ENCODE measurements at regions not wholly inside any gene's neighbourhood (a gene's known extent, or its start where the extent isn't known, plus 50 kb on each side); places are given as distances from the start of the nearest gene placed in this dataset.
A peak's percentile ranks its signal among the peaks of the same experiment; 100 is the strongest.

DNA sequence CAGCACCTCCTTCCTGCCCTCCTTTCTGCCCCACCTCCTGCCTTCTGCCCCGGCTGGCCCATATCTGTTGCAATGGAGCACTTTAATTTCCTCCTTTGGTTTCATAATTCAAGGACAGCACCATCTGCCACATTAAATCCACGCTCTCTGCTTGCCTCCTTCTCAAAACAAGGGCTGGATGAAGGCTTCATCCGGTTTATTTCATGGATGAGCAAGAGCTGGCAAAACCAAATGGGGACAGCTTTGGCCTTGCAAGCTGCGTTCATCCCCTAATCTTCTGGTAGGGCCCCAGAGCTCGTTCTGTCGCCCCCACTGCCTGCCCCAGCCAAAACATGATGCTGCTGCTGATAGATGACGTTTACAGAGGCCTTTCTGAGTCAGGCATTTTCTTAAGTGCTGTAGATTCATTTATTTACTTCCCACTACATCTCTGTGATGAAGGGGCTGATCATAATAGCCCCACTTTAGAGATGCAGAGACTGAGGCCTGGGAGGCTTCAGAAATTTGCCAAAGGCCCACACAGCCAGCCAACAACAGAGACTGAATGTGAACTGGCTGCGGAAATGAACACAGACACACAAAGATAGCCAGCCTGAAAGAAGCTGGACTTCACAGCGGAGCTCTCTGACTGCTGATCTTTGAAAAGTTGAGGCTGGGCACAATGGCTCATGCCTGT is 115.6 kb upstream of the CPEB4 start:
- Histone ChIP-seq H3K9me3 (ENCODE audit: control insufficient read depth, low read depth, low read length) (peaks cover 3% of the 10 kb centered on the region), H3K4me1 (ENCODE audit: control insufficient read depth, insufficient read depth, low read length) (peaks cover 21% of the 10 kb centered on the region), H3K27ac (ENCODE audit: low read length) (peak overlapping the region; percentile 85), H3K27me3 (ENCODE audit: control insufficient read depth, insufficient read depth, low read length) (no peaks in the 10 kb centered on the region), H3K36me3 (ENCODE audit: control insufficient read depth, insufficient read depth, low read length) (no peaks in the 10 kb centered on the region), H3K4me3 (ENCODE audit: low read length) (no peak overlapping the region)
- 40% methylated on average over 1 of the region's 9 CpGs for WGBS (ENCODE audit: insufficient coverage, low lambda C conversion rate)
- no peak for DNase-seq

- Histone ChIP-seq H3K27me3 (ENCODE audit: control insufficient read depth, insufficient read depth, low read length) (no peaks in the 10 kb centered on the region), H3K4me1 (ENCODE audit: control insufficient read depth, insufficient read depth, low read length) (peaks cover 32% of the 10 kb centered on the region), H3K4me3 (ENCODE audit: low read length) (no peak overlapping the region), H3K36me3 (ENCODE audit: control insufficient read depth, insufficient read depth, low read length) (no peaks in the 10 kb centered on the region), H3K9me3 (ENCODE audit: control insufficient read depth, low read depth, low read length) (peaks cover 3% of the 10 kb centered on the region), H3K27ac (ENCODE audit: low read length) (no peak overlapping the region)
- WGBS (ENCODE audit: insufficient coverage, low lambda C conversion rate): no CpG with 5 or more reads among the region's 4 CpGs
- no peak for DNase-seq
These were observed 113.8 kb upstream of the CPEB4 start for GRCh38 chr5:173774271-173774761.

GRCh38 chr5:173775261-173776197 is 112.6 kb upstream of the CPEB4 start:
- no peak overlapping the region for H3K27ac ChIP-seq (ENCODE audit: low read length)
- no peaks in the 10 kb centered on the region for H3K27me3 ChIP-seq (ENCODE audit: control insufficient read depth, insufficient read depth, low read length)
- no peaks in the 10 kb centered on the region for H3K36me3 ChIP-seq (ENCODE audit: control insufficient read depth, insufficient read depth, low read length)
- no peak overlapping the region for H3K4me3 ChIP-seq (ENCODE audit: low read length)
- peaks cover 2% of the 10 kb centered on the region for H3K9me3 ChIP-seq (ENCODE audit: control insufficient read depth, low read depth, low read length)
- no peak for DNase-seq
- peaks cover 32% of the 10 kb centered on the region for H3K4me1 ChIP-seq (ENCODE audit: control insufficient read depth, insufficient read depth, low read length)
- WGBS (ENCODE audit: insufficient coverage, low lambda C conversion rate): no CpG with 5 or more reads among the region's 12 CpGs

DNA sequence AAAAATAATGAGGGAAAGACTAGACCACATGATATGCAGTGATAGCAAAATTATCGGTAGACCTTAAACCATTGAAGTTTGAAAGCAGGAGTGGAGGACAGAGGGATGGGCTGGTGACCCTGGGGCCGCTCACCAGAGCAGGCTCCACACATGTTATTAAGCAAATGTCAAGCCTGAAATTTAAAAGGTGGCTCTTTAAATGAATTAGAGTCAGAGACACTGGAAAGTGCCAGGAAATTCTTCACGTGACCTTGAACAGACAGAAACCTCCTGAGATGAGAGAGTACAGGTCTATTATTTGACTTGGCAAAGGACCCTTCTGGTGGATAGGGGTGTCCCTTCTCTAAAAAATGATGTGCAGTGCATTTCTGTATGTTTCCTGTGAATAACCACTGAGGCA is 111.0 kb upstream of the CPEB4 start:
- WGBS (ENCODE audit: insufficient coverage, low lambda C conversion rate): no CpG with 5 or more reads among the region's 3 CpGs
- no peaks in the 10 kb centered on the region for H3K27me3 ChIP-seq (ENCODE audit: control insufficient read depth, insufficient read depth, low read length)
- H3K4me3 ChIP-seq (ENCODE audit: low read length): no peak overlapping the region
- no peaks in the 10 kb centered on the region for H3K9me3 ChIP-seq (ENCODE audit: control insufficient read depth, low read depth, low read length)
- no peak for DNase-seq
- no peaks in the 10 kb centered on the region for H3K36me3 ChIP-seq (ENCODE audit: control insufficient read depth, insufficient read depth, low read length)
- H3K27ac ChIP-seq (ENCODE audit: low read length): no peak overlapping the region
- peaks cover 16% of the 10 kb centered on the region for H3K4me1 ChIP-seq (ENCODE audit: control insufficient read depth, insufficient read depth, low read length)

DNA sequence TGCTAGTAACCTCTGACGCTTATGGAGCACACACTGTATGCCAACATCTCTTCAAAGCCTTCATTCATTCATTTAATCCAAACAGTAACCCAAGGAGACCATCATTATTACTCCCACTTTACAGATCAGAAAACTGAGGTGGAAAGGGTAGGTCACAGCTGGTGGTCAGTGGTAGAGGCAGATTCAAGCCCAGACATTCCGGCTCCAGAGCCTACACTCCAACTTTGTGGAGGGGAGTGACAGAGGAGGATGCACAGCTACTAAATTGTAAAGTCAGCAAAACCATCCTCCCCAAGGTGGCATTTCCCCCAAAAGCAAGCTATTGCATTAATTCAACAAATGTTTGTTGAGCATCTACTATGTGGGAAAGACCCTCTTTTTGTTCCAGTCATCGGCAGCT is 110.5 kb upstream of the CPEB4 start:
- Histone ChIP-seq H3K27ac (ENCODE audit: low read length) (peak overlapping the region; percentile 65), H3K4me1 (ENCODE audit: control insufficient read depth, insufficient read depth, low read length) (peaks cover 12% of the 10 kb centered on the region), H3K36me3 (ENCODE audit: control insufficient read depth, insufficient read depth, low read length) (no peaks in the 10 kb centered on the region), H3K4me3 (ENCODE audit: low read length) (no peak overlapping the region), H3K9me3 (ENCODE audit: control insufficient read depth, low read depth, low read length) (no peaks in the 10 kb centered on the region), H3K27me3 (ENCODE audit: control insufficient read depth, insufficient read depth, low read length) (no peaks in the 10 kb centered on the region)
- WGBS (ENCODE audit: insufficient coverage, low lambda C conversion rate): no CpG with 5 or more reads among the region's 3 CpGs
- DNase-seq: no peak

DNA sequence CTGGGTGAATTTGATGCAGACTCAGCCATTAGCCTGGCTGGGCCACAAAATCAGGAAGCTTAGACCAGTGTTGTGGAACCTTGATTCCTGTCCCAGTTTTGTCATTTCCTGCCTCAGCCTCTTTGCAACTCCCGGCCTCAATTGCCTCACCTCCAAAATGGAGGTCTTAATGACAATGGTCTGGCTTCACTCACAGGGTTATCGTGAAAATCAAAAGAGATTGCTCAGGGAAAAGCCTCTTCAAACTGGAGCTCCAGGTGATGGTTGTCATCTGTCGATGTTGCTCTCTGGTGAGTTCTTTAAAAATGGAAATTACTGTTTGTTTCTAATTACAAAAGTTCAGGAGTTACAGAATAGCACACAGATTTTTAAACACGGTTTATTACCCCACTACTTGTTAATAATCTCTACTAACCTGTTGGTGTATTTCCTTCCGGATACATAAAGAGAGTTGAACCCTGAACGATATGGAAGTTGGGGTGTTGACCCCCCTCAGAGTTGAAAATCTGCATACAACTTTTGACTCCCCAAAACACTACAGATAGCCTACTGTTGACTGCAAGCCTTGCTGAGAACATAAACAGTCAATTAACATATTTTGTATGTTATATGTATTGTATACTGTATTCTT is 109.9 kb upstream of the CPEB4 start:
- DNase-seq: no peak
- H3K36me3 ChIP-seq (ENCODE audit: control insufficient read depth, insufficient read depth, low read length): no peaks in the 10 kb centered on the region
- no peaks in the 10 kb centered on the region for H3K9me3 ChIP-seq (ENCODE audit: control insufficient read depth, low read depth, low read length)
- no peak overlapping the region for H3K4me3 ChIP-seq (ENCODE audit: low read length)
- peak overlapping the region; percentile 65 for H3K27ac ChIP-seq (ENCODE audit: low read length)
- H3K27me3 ChIP-seq (ENCODE audit: control insufficient read depth, insufficient read depth, low read length): no peaks in the 10 kb centered on the region
- 73% methylated on average over 2 of the region's 6 CpGs for WGBS (ENCODE audit: insufficient coverage, low lambda C conversion rate)
- peaks cover 12% of the 10 kb centered on the region for H3K4me1 ChIP-seq (ENCODE audit: control insufficient read depth, insufficient read depth, low read length)

DNA sequence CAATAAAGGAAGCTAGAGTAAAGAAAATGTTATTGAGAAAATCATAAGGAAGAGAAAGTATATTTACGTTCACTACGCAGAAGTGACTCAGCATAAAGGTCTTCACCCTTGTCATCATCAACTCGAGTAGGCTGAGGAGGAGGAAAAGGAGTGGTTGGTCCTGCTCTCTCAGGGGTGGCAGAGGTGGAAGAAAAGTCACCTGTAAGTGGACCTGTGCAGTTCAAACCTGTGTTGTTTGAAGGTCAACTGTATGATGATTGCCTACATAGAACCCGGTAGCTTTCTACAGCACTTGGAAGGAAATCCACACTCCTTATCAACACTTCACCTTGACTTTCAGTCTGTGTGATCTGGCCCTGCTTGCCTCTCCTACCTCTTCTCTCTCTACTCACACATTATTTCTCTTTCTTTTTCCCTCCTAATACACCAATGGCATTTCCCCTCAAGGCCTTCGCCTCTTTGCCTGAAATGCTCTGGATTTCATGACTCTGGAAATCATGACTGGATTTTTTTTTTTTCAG is 109.3 kb upstream of the CPEB4 start:
- 86% methylated on average over 1 of the region's 5 CpGs for WGBS (ENCODE audit: insufficient coverage, low lambda C conversion rate)
- H3K4me3 ChIP-seq (ENCODE audit: low read length): no peak overlapping the region
- H3K27ac ChIP-seq (ENCODE audit: low read length): peak overlapping the region; percentile 65
- H3K36me3 ChIP-seq (ENCODE audit: control insufficient read depth, insufficient read depth, low read length): no peaks in the 10 kb centered on the region
- DNase-seq: peak; percentile 62 to 85
- H3K27me3 ChIP-seq (ENCODE audit: control insufficient read depth, insufficient read depth, low read length): no peaks in the 10 kb centered on the region
- no peaks in the 10 kb centered on the region for H3K9me3 ChIP-seq (ENCODE audit: control insufficient read depth, low read depth, low read length)
- H3K4me1 ChIP-seq (ENCODE audit: control insufficient read depth, insufficient read depth, low read length): peaks cover 12% of the 10 kb centered on the region

DNA sequence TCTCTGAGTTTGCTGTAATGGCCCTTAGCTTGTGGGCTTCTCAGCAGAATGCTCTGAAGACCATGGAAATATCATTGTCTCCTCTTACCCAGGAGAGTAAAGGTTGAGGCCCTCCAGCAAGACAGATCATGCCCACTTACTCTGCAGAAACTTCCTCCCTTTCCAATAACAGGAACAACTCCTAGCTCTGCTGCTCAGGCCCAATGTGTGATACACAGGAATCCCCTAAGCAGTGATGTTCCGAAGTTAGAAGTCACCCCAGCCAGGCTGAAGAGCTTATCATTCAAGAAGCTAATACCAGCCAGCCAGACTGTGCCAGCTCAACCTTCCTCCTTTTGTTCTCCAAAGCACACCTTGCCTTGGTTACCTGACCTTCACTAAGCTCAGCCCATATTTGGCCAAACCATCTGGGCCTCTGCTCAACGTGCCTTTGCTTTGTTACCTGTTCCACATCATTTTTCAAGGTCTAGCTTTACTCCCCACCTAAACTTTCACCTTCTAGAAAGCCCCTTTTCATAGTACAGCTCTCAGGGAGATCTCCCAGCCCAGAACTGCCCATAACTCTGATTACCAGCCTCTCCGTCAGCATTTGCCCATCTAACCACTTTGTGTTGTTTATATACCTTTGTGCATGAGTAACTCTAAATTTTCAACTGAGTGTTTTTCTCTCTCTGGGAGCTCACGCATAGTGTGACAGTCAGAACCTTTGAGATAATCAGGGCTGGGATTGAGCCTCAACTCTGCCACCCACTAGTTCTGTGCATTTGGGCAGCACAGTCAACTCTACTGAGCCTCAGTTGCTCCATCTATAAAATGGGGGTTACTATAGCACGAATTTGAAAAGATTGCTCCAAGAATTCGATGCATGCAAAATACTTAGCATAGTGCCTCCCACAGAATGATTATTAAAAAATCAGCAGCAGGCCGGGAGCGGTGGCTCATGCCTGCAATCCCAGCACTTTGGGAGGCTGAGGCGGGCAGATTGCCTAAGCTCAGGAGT is 107.6 kb upstream of the CPEB4 start:
- 100% methylated on average over 1 of the region's 9 CpGs for WGBS (ENCODE audit: insufficient coverage, low lambda C conversion rate)
- DNase-seq: no peak
- H3K9me3 ChIP-seq (ENCODE audit: control insufficient read depth, low read depth, low read length): no peaks in the 10 kb centered on the region
- H3K4me3 ChIP-seq (ENCODE audit: low read length): no peak overlapping the region
- no peaks in the 10 kb centered on the region for H3K27me3 ChIP-seq (ENCODE audit: control insufficient read depth, insufficient read depth, low read length)
- no peaks in the 10 kb centered on the region for H3K36me3 ChIP-seq (ENCODE audit: control insufficient read depth, insufficient read depth, low read length)
- H3K27ac ChIP-seq (ENCODE audit: low read length): no peak overlapping the region
- peaks cover 12% of the 10 kb centered on the region for H3K4me1 ChIP-seq (ENCODE audit: control insufficient read depth, insufficient read depth, low read length)

- no peak overlapping the region for H3K27ac ChIP-seq (ENCODE audit: low read length)
- H3K27me3 ChIP-seq (ENCODE audit: control insufficient read depth, insufficient read depth, low read length): no peaks in the 10 kb centered on the region
- peaks cover 12% of the 10 kb centered on the region for H3K4me1 ChIP-seq (ENCODE audit: control insufficient read depth, insufficient read depth, low read length)
- 69% methylated on average over 3 of the region's 4 CpGs for WGBS (ENCODE audit: insufficient coverage, low lambda C conversion rate)
- H3K36me3 ChIP-seq (ENCODE audit: control insufficient read depth, insufficient read depth, low read length): no peaks in the 10 kb centered on the region
- no peaks in the 10 kb centered on the region for H3K9me3 ChIP-seq (ENCODE audit: control insufficient read depth, low read depth, low read length)
- no peak overlapping the region for H3K4me3 ChIP-seq (ENCODE audit: low read length)
- no peak for DNase-seq
These were observed 106.7 kb upstream of the CPEB4 start for GRCh38 chr5:173781432-173781815.

Data from large intestine (tissue), 3 donors.